Thyroid gland (tissue), 4 donors: ENCODE measurements at regions not wholly inside any gene's neighbourhood (a gene's known extent, or its start where the extent isn't known, plus 50 kb on each side); places are given as distances from the start of the nearest gene placed in this dataset.

Experiments
- POLR2A ChIP-seq, 2 donors: fragments of 450-650 bp; IDR thresholded peaks; one replicate each; pipeline ENCODE4 v1.6.1; 2017; ENCODE audit warnings: antibody characterized with exemption in 2 of 2, mild to moderate bottlenecking in 2 of 2, moderate library complexity in 1 of 2
- TF ChIP-seq, protein P1 (sequence below), 6 experiments: fragments of 200-600 bp in 3 of 6; fragments of 450-650 bp in 3 of 6; sonication (generic) in 3 of 6; IDR thresholded peaks; one replicate each; pipeline ENCODE4 v1.5.1; 2016 to 2019; ENCODE audit warnings: antibody characterized with exemption in 6 of 6, mild to moderate bottlenecking in 2 of 6, inconsistent platforms in 1 of 6, moderate library complexity in 1 of 6

- TF ChIP-seq, protein P1, sequence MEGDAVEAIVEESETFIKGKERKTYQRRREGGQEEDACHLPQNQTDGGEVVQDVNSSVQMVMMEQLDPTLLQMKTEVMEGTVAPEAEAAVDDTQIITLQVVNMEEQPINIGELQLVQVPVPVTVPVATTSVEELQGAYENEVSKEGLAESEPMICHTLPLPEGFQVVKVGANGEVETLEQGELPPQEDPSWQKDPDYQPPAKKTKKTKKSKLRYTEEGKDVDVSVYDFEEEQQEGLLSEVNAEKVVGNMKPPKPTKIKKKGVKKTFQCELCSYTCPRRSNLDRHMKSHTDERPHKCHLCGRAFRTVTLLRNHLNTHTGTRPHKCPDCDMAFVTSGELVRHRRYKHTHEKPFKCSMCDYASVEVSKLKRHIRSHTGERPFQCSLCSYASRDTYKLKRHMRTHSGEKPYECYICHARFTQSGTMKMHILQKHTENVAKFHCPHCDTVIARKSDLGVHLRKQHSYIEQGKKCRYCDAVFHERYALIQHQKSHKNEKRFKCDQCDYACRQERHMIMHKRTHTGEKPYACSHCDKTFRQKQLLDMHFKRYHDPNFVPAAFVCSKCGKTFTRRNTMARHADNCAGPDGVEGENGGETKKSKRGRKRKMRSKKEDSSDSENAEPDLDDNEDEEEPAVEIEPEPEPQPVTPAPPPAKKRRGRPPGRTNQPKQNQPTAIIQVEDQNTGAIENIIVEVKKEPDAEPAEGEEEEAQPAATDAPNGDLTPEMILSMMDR (IDR thresholded peaks at IDR 0.05): no peak
- TF ChIP-seq POLR2A (IDR thresholded peaks at IDR 0.05): no peak
Observed at GRCh38 chr11:90428836-90429235, 206.0 kb upstream of the CHORDC1 start.
